NCI-H2171 treated with DMSO at 0.1 percent for 48 hours (cell line): ENCODE measurements at regions not wholly inside any gene's neighbourhood (a gene's known extent, or its start where the extent isn't known, plus 50 kb on each side); places are given as distances from the start of the nearest gene placed in this dataset.
"Not testable (repeated sequence)": the region's sequence is repeated elsewhere in the genome, so short reads cannot be mapped to it uniquely, and the experiment has no call there.

Experiments used
- DNase-seq: peaks from one replicate; lab custom pipeline; 2025; lab: John Stamatoyannopoulos, UW

GRCh38 chr2:225244933-225245332 lies 154.6 kb upstream of the NYAP2 start:
- DNase-seq, result no peak

GRCh38 chr2:225236769-225237323 lies 162.7 kb upstream of the NYAP2 start:
- DNase-seq, result no peak

GRCh38 chr2:225233234-225233633 lies 166.3 kb upstream of the NYAP2 start:
- no peak for DNase-seq

GRCh38 chr2:225231900-225232299 lies 167.6 kb upstream of the NYAP2 start:
- no peak for DNase-seq

- not testable (repeated sequence) for DNase-seq
Measured at GRCh38 chr2:225229346-225229745, 170.2 kb upstream of the NYAP2 start.

GRCh38 chr2:225226441-225226840 lies 173.1 kb upstream of the NYAP2 start:
- DNase-seq, result no peak

GRCh38 chr2:225223301-225223700 lies 176.2 kb upstream of the NYAP2 start:
- DNase-seq, result no peak

GRCh38 chr2:225207471-225207870 lies 165.2 kb upstream of the DOCK10 start:
- no peak for DNase-seq

GRCh38 chr2:225207043-225207442 lies 164.8 kb upstream of the DOCK10 start:
- DNase-seq, result peak; percentile 88

GRCh38 chr2:225196579-225196978 lies 154.3 kb upstream of the DOCK10 start:
- DNase-seq, result no peak

- DNase-seq, result no peak
Measured at GRCh38 chr2:225192869-225193268, 150.6 kb upstream of the DOCK10 start.

GRCh38 chr2:225190987-225191386 lies 148.7 kb upstream of the DOCK10 start:
- no peak for DNase-seq

- no peak for DNase-seq
Measured at GRCh38 chr2:225184948-225185347, 142.7 kb upstream of the DOCK10 start.

- no peak for DNase-seq
Measured at GRCh38 chr2:225182126-225182525, 139.9 kb upstream of the DOCK10 start.

- peak; percentile 45 for DNase-seq
Measured at GRCh38 chr2:225177098-225177497, 134.8 kb upstream of the DOCK10 start.

GRCh38 chr2:225173909-225174308 lies 131.6 kb upstream of the DOCK10 start:
- peak; percentile 77 for DNase-seq

GRCh38 chr2:225171350-225171749 lies 129.1 kb upstream of the DOCK10 start:
- DNase-seq, result no peak

- no peak for DNase-seq
Measured at GRCh38 chr2:225170162-225170561, 127.9 kb upstream of the DOCK10 start.

- no peak for DNase-seq
Measured at GRCh38 chr2:225169396-225169795, 127.1 kb upstream of the DOCK10 start.

- no peak for DNase-seq
Measured at GRCh38 chr2:225165052-225165451, 122.8 kb upstream of the DOCK10 start.

GRCh38 chr2:225164401-225165050 lies 122.3 kb upstream of the DOCK10 start:
- peak; percentile 55 for DNase-seq

GRCh38 chr2:225158360-225158759 lies 116.1 kb upstream of the DOCK10 start:
- DNase-seq, result no peak

- no peak for DNase-seq
Measured at GRCh38 chr2:225156853-225157451, 114.7 kb upstream of the DOCK10 start.

GRCh38 chr2:225140723-225141122 lies 98.5 kb upstream of the DOCK10 start:
- DNase-seq, result peak; percentile 26
